Neuron (in vitro differentiated cells): ENCODE measurements at regions not wholly inside any gene's neighbourhood (a gene's known extent, or its start where the extent isn't known, plus 50 kb on each side); places are given as distances from the start of the nearest gene placed in this dataset.

Experiments
- H2AFZ ChIP-seq: one replicate; pipeline ENCODE4 v1.6.1; 2013; ENCODE audit warnings: low read depth, mild to moderate bottlenecking, inconsistent platforms, low read length, moderate library complexity
- H3K27me3 ChIP-seq: one replicate; pipeline ENCODE4 v1.6.1; 2013; ENCODE audit warnings: low read length; ENCODE audit not compliant: insufficient read depth
- H3K36me3 ChIP-seq: one replicate; pipeline ENCODE4 v1.6.1; 2013; ENCODE audit warnings: low read length; ENCODE audit not compliant: insufficient read depth
- H3K4me1 ChIP-seq: one replicate; pipeline ENCODE4 v1.6.1; 2013; ENCODE audit warnings: low read length; ENCODE audit not compliant: insufficient read depth
- H3K4me3 ChIP-seq: 2 replicates; pipeline ENCODE4 v1.5.1; 2013; ENCODE audit warnings: mild to moderate bottlenecking, low read length, moderate library complexity
- H3K9me3 ChIP-seq: one replicate; pipeline ENCODE4 v1.6.1; 2013; ENCODE audit warnings: low read length

- H2AFZ ChIP-seq, result no peak overlapping the region
- H3K9me3 ChIP-seq, result no peaks in the 10 kb centered on the region
- no peak overlapping the region for H3K4me3 ChIP-seq
- no peaks in the 10 kb centered on the region for H3K27me3 ChIP-seq
- peaks cover 16% of the 10 kb centered on the region for H3K4me1 ChIP-seq
- H3K36me3 ChIP-seq, result no peaks in the 10 kb centered on the region
These were observed 127.1 kb upstream of the SLC44A3 start for GRCh38 chr1:94693029-94693428.

- H3K9me3 ChIP-seq, result peaks cover 2% of the 10 kb centered on the region
- H3K4me1 ChIP-seq, result peaks cover 16% of the 10 kb centered on the region
- H3K4me3 ChIP-seq, result no peak overlapping the region
- no peaks in the 10 kb centered on the region for H3K36me3 ChIP-seq
- no peaks in the 10 kb centered on the region for H3K27me3 ChIP-seq
- no peak overlapping the region for H2AFZ ChIP-seq
These were observed 131.5 kb upstream of the SLC44A3 start for GRCh38 chr1:94688646-94689045.

GRCh38 chr1:94686882-94687281 lies 133.3 kb upstream of the SLC44A3 start:
- Histone ChIP-seq H3K27me3 (no peaks in the 10 kb centered on the region), H2AFZ (no peak overlapping the region), H3K4me1 (peaks cover 16% of the 10 kb centered on the region), H3K4me3 (no peak overlapping the region), H3K9me3 (peaks cover 2% of the 10 kb centered on the region), H3K36me3 (no peaks in the 10 kb centered on the region)

- Histone ChIP-seq H2AFZ (no peak overlapping the region), H3K4me3 (no peak overlapping the region), H3K4me1 (peaks cover 12% of the 10 kb centered on the region), H3K9me3 (peaks cover 2% of the 10 kb centered on the region), H3K27me3 (no peaks in the 10 kb centered on the region), H3K36me3 (no peaks in the 10 kb centered on the region)
These were observed 135.4 kb upstream of the SLC44A3 start for GRCh38 chr1:94684690-94685250.

GRCh38 chr1:94683886-94684285 lies 136.3 kb upstream of the SLC44A3 start:
- no peak overlapping the region for H3K4me3 ChIP-seq
- no peaks in the 10 kb centered on the region for H3K36me3 ChIP-seq
- H2AFZ ChIP-seq, result no peak overlapping the region
- peaks cover 6% of the 10 kb centered on the region for H3K4me1 ChIP-seq
- H3K27me3 ChIP-seq, result no peaks in the 10 kb centered on the region
- H3K9me3 ChIP-seq, result peaks cover 2% of the 10 kb centered on the region

- H3K9me3 ChIP-seq, result no peaks in the 10 kb centered on the region
- no peaks in the 10 kb centered on the region for H3K27me3 ChIP-seq
- H2AFZ ChIP-seq, result no peak overlapping the region
- H3K4me3 ChIP-seq, result no peak overlapping the region
- H3K4me1 ChIP-seq, result no peaks in the 10 kb centered on the region
- no peaks in the 10 kb centered on the region for H3K36me3 ChIP-seq
These were observed 138.4 kb upstream of the F3 start for GRCh38 chr1:94680039-94680377.

GRCh38 chr1:94679332-94680038 lies 137.9 kb upstream of the F3 start:
- Histone ChIP-seq H3K9me3 (no peaks in the 10 kb centered on the region), H3K27me3 (no peaks in the 10 kb centered on the region), H3K4me1 (no peaks in the 10 kb centered on the region), H3K4me3 (no peak overlapping the region), H3K36me3 (no peaks in the 10 kb centered on the region), H2AFZ (no peak overlapping the region)

- Histone ChIP-seq H3K27me3 (no peaks in the 10 kb centered on the region), H3K4me3 (no peak overlapping the region), H3K9me3 (no peaks in the 10 kb centered on the region), H3K4me1 (no peaks in the 10 kb centered on the region), H2AFZ (no peak overlapping the region), H3K36me3 (no peaks in the 10 kb centered on the region)
These were observed 136.8 kb upstream of the F3 start for GRCh38 chr1:94678202-94678848.

GRCh38 chr1:94677714-94678113 lies 136.2 kb upstream of the F3 start:
- H3K9me3 ChIP-seq, result no peaks in the 10 kb centered on the region
- no peaks in the 10 kb centered on the region for H3K4me1 ChIP-seq
- no peaks in the 10 kb centered on the region for H3K27me3 ChIP-seq

GRCh38 chr1:94677087-94677486 lies 135.5 kb upstream of the F3 start:
- no peak overlapping the region for H2AFZ ChIP-seq
- no peaks in the 10 kb centered on the region for H3K36me3 ChIP-seq
- H3K27me3 ChIP-seq, result no peaks in the 10 kb centered on the region
- H3K4me3 ChIP-seq, result no peak overlapping the region
- H3K9me3 ChIP-seq, result no peaks in the 10 kb centered on the region
- no peaks in the 10 kb centered on the region for H3K4me1 ChIP-seq

More at GRCh38 chr1:94677714-94678113, 136.2 kb upstream of the F3 start:
- no peak overlapping the region for H3K4me3 ChIP-seq
- no peaks in the 10 kb centered on the region for H3K36me3 ChIP-seq
- H2AFZ ChIP-seq, result no peak overlapping the region

- Histone ChIP-seq H3K4me1 (no peaks in the 10 kb centered on the region), H3K4me3 (no peak overlapping the region), H3K27me3 (no peaks in the 10 kb centered on the region), H3K36me3 (no peaks in the 10 kb centered on the region), H2AFZ (no peak overlapping the region), H3K9me3 (no peaks in the 10 kb centered on the region)
These were observed 135.1 kb upstream of the F3 start for GRCh38 chr1:94676686-94677085.

- Histone ChIP-seq H3K4me1 (no peaks in the 10 kb centered on the region), H2AFZ (no peak overlapping the region), H3K4me3 (no peak overlapping the region), H3K9me3 (no peaks in the 10 kb centered on the region), H3K27me3 (no peaks in the 10 kb centered on the region), H3K36me3 (no peaks in the 10 kb centered on the region)
These were observed 133.8 kb upstream of the F3 start for GRCh38 chr1:94675373-94675772.

GRCh38 chr1:94674876-94675275 lies 133.3 kb upstream of the F3 start:
- H2AFZ ChIP-seq, result no peak overlapping the region
- peaks cover 2% of the 10 kb centered on the region for H3K4me1 ChIP-seq
- H3K36me3 ChIP-seq, result no peaks in the 10 kb centered on the region
- no peak overlapping the region for H3K4me3 ChIP-seq
- no peaks in the 10 kb centered on the region for H3K27me3 ChIP-seq
- H3K9me3 ChIP-seq, result no peaks in the 10 kb centered on the region
